DMS 273 (cell line): ENCODE measurements at regions not wholly inside any gene's neighbourhood (a gene's known extent, or its start where the extent isn't known, plus 50 kb on each side); places are given as distances from the start of the nearest gene placed in this dataset.
A peak's percentile ranks its signal among the peaks of the same experiment; 100 is the strongest.

Experiments
- DNase-seq: peaks from one replicate; lab custom pipeline; 2025; ENCODE audit not compliant: unreplicated experiment; lab: John Stamatoyannopoulos, UW

GRCh38 chr4:41318839-41319530 is 62.3 kb downstream of the UCHL1 start:
- DNase-seq, result no peak

- no peak for DNase-seq
These were observed 62.8 kb downstream of the UCHL1 start for GRCh38 chr4:41319553-41319952.

GRCh38 chr4:41320278-41320677 is 63.5 kb downstream of the UCHL1 start:
- no peak for DNase-seq

- no peak for DNase-seq
These were observed 64.1 kb downstream of the UCHL1 start for GRCh38 chr4:41320786-41321185.

- no peak for DNase-seq
These were observed 64.7 kb downstream of the UCHL1 start for GRCh38 chr4:41321216-41321945.

DNA sequence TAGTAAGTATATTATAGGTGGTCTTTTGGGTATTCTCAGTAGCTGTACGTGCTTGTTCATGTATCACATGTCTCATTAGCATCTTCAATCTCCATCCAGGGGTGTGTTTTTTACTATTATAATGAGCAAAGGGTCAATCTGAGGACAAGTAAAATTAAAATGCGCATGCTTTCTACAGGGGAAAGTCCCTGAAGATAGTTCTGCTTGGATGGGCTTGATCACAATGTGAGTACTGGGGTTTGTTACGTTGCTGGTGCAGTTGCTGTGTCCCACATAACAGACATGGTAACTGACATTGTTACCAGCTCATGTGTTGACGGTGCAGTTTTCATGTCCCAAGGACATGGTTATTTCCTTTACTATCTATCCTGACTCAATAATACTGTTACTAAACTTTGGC is 65.9 kb downstream of the UCHL1 start:
- no peak for DNase-seq

DNA sequence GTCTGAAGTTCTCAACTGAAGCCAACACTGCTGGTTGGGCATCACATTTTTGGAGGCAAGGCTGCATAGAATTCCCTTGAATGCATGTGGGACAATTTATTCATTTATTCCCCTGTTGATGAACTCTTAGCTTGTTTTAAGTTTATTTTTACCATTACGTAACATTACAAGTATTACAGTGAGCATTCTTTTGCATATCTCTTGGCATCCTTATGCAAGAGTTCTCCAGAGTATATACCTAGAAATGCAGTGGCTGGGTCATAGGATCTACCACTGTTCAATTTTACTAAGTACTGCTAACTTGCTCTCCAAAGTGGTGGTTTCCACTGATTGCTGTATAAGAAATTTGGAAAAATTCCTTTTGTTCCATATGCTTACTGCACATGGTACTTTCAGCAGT is 66.5 kb downstream of the UCHL1 start:
- no peak for DNase-seq

- DNase-seq, result no peak
These were observed 67.0 kb downstream of the UCHL1 start for GRCh38 chr4:41323706-41324105.

- DNase-seq, result no peak
These were observed 68.1 kb downstream of the UCHL1 start for GRCh38 chr4:41324861-41325260.

DNA sequence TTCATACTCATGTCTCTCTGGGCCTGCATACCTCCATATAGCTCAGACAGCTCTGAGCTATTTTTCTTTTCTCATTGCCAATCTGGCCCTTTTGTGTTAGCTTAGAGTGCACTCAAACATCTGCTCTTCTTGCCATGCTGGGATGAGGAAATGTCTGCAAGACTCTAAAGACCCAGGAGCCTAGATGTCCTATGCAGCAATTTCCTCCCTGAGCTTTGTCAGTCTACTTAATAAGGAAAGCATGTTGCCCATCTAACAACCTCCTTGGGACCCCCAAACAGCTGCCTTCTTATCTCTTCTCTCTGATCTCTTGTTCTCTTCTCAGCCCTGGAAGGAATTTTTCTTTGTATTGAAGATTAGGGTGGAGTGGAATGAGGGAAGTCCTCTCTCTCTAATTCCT is 69.2 kb downstream of the UCHL1 start:
- peak; percentile 59 for DNase-seq

- DNase-seq, result no peak
These were observed 70.0 kb downstream of the UCHL1 start for GRCh38 chr4:41326776-41327175.

DNA sequence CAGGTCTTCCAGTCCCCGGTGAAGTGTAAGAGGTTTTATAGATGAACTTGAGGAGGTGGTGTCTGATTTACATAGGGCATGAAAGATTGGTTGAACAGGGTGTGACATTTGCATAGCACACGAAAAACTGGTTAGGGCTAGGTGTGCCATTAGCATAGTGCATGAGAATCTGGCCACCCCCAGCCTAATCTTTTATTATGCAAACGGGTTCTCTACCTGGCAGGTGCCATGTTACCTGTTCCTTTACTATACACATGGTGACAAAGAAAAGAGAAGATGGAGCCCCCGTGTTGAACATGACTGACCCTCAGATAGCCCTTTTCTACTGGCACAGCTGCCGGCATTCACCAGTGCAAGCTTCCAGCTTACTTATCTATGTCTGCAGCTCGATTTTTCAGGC is 71.0 kb downstream of the UCHL1 start:
- no peak for DNase-seq

- no peak for DNase-seq
These were observed 72.6 kb downstream of the UCHL1 start for GRCh38 chr4:41329361-41329760.

GRCh38 chr4:41331224-41331623 is 74.5 kb downstream of the UCHL1 start:
- no peak for DNase-seq

DNA sequence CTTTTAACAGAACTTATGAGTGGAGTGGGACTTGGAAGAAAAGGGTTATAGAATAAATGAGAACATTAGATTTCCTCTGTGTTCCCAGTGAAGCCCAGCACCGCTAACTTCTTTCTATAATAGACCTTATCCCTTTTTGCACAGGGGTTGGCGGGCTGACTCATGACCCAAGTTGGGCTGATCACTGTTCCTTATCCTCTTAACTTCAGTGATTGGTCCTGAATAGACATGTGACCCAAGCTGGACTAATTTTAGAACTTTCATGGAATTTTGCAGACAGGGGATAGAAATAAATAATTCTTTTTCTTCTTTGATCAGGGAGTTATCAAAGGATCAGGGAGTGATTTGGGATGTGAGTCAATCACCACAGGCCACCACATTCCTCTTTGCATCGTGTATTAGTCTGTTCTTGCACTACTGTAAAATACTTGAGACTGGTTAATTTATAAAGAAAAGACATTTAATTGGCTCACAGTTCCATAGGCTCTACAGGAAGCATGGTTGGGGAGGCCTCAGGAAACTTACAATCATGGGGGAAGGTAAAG is 75.9 kb downstream of the UCHL1 start:
- no peak for DNase-seq

DNA sequence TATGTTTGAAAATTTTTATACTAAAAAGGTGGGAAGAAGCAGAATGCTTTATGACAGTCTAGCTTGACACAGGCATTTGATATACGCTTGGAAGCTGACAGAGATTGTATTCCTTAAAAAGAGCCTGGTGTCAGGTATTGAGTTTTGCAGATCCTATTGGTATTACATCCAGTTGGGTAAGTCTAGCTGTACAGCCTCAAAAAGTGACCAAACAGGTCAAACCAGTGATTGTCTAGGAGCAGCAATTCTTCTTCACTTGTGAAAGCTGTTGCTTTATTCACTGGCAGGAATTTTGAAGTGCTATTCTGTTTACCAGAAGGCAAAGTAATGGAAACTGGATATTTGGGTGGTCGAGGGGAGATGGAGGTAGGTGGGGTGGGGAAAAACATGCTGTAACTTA is 77.5 kb downstream of the UCHL1 start:
- DNase-seq, result no peak

DNA sequence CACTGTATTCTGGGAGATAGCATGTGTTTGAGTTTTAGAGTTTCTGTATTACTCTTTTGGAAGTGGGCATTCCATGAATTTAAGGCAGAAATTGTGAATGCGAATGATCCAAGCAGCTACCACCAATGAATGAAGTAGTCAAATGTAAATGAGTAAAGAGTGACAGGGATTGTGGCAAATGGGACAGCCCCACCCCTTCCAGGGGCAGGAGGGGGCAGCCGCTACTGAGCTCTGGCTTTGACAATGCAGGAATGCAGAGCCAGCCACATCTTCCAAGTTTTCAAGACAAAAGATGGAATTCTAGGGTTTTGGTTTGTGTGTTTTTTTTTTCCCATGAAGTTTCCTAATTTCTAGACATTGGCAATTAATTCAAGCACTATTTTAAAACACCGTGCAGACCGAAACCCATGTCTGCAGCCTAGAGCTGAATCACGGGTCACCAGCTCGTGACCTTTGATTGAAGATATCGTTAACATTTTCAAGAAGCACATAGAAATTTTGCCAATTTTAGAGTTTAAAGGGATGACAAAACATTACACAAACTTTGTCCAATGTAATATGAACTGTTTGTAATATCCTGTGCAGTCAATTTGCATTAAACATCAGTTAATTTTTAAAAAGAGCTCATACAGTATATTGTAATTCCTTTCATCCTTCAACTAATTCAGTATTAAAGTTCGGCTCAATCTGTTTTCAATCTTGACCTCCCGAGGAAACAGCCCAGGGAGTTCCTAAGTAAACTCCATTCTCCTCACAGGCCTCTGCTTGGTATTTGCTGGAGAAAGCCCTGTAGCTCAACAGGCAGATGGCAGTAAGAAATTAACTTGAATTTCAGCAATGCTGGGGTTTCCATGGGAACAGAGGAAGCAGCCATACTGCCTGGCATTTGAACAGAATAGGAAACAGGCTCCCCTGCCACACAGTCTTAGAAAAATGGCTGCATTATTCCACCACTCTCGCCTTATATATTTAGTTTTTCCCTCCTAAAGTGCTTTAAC is 83.4 kb downstream of the UCHL1 start:
- peak; percentile 88 for DNase-seq

GRCh38 chr4:41346306-41347061 is 89.8 kb downstream of the UCHL1 start:
- DNase-seq, result no peak

- no peak for DNase-seq
These were observed 92.3 kb downstream of the UCHL1 start for GRCh38 chr4:41349021-41349420.

GRCh38 chr4:41358647-41359421 is 102.1 kb downstream of the UCHL1 start:
- peak; percentile 82 for DNase-seq
